ENCODE measurements at regions not wholly inside any gene's neighbourhood (a gene's known extent, or its start where the extent isn't known, plus 50 kb on each side); places are given as distances from the start of the nearest gene placed in this dataset.

- no peak for TF ChIP-seq POLR2A (IDR thresholded peaks at IDR 0.05)
- TF ChIP-seq, protein P1, sequence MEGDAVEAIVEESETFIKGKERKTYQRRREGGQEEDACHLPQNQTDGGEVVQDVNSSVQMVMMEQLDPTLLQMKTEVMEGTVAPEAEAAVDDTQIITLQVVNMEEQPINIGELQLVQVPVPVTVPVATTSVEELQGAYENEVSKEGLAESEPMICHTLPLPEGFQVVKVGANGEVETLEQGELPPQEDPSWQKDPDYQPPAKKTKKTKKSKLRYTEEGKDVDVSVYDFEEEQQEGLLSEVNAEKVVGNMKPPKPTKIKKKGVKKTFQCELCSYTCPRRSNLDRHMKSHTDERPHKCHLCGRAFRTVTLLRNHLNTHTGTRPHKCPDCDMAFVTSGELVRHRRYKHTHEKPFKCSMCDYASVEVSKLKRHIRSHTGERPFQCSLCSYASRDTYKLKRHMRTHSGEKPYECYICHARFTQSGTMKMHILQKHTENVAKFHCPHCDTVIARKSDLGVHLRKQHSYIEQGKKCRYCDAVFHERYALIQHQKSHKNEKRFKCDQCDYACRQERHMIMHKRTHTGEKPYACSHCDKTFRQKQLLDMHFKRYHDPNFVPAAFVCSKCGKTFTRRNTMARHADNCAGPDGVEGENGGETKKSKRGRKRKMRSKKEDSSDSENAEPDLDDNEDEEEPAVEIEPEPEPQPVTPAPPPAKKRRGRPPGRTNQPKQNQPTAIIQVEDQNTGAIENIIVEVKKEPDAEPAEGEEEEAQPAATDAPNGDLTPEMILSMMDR (IDR thresholded peaks at IDR 0.05), result no peak
Measured at GRCh38 chr16:65878347-65878746, 488.1 kb upstream of the CDH5 start.

All from uterus (tissue), 2 donors.